HG02763 (cell line): ENCODE measurements at regions not wholly inside any gene's neighbourhood (a gene's known extent, or its start where the extent isn't known, plus 50 kb on each side); places are given as distances from the start of the nearest gene placed in this dataset.

Experiments used
- ATAC-seq: cut with Tn5 transposase; IDR thresholded peaks from one replicate; pipeline ENCODE4 v1.9.1; 2021; ENCODE audit warnings: mild to moderate bottlenecking, moderate library complexity; ENCODE audit not compliant: unreplicated experiment

- no peak for ATAC-seq
These were observed 1513.0 kb downstream of the TBC1D22A start for GRCh38 chr22:48275412-48275811.

- no peak for ATAC-seq
These were observed 1508.3 kb downstream of the TBC1D22A start for GRCh38 chr22:48270731-48271130.

- no peak for ATAC-seq
These were observed 1506.5 kb downstream of the TBC1D22A start for GRCh38 chr22:48268771-48269552.

DNA sequence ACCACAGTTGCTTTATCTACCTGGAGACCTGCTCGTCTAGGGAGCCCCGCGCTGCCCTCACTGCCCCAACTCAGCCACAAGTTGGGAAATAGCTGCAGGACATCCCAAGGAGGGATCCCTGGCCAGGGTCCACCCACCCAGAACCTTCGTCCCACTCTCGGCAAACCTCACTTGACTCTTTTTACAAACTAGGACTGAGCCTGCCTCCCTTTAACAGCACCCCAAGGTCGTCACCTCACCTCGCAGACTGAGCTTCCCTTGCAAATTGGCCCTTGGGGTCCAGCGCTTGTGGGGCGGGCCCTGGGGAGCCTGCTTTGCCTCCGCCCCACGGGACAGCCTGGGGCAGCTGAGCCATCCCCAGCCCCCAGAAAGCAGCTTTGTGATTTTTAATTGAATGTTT lies 1505.8 kb downstream of the TBC1D22A start:
- no peak for ATAC-seq

DNA sequence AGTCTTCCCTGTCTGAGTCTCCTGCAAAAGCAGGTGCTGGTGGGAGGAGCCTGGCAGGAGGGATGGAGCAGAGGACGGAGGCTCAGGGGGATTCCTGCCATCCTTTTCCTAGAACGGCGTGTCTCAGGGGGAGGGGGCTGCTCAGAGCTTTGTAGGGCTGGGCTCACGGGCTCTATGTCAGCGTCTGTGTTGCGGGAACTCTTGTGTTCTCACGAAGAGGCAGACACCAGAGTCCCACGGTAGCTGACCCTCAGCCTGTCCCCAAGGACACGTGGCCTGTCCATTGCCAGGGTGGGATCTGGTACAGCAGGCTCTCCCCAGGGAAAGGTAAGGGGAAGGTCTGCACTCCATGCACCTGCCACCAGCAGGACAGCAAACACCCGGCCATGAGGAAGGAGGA lies 1505.2 kb downstream of the TBC1D22A start:
- no peak for ATAC-seq

DNA sequence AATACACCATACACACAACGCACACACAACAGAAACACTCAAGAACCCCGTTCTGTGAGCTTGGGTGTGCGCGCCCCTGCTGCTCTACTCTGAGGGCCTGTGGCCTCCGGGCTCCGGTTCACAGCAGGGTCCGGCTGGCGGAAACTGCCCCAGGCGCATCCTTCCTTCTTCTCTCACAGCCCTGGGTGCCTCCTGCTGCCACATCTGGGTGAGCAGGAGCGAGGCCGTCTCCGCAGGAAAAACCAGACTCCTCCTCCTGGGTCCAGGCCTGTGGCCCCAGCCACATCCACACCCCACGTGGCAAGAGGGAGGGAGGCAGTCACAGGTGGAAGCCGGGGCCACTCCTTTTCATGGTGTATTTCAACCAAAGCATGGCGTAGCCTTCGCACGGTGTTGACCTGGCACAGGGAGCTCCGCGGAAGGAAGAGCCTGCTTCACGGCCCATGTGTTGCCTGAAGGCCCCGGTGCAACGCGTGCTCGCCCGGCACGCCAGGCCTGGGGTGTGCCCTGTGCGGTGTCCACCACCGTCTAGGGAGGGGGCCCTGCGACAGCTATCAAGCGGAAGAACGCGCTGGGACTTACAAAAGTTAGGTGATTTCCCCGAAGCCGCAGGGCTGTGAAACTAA lies 1502.7 kb downstream of the TBC1D22A start:
- ATAC-seq: no peak

DNA sequence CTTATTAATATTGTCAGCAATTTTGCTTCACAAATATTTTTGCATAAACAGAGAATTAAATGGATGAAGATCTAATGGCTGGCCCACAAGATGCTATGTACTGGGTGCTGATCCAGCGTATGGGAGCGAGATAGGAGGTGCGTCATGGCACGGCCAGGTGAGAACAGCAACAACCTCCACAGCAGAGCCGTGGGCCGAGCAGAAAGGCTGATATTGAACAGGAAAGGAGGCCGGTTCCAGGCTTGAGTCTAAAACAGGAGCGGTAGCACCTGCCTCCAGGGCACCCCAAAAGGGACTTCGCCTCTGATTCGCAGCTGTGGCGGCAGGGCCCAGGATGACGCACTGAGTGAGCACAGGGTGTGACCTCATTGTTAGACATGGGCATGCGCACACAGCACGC lies 1502.1 kb downstream of the TBC1D22A start:
- no peak for ATAC-seq

GRCh38 chr22:48263791-48264351 lies 1501.4 kb downstream of the TBC1D22A start:
- ATAC-seq: no peak

DNA sequence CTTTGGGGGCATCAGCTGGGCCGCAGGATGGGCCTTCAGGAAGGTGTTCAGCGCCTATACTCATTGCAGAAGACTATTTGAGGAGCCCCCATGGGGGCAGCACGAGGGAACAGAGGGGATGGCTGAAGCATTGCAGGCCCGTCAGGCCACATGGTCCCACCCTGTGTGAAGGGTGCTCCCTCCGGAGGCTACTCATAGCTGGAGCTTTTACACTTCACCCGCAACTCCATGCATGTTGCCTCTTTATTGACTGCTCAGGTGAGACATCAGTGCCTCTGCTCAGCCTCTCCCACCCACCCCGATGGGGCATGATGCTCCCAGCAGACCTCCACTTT lies 1500.9 kb downstream of the TBC1D22A start:
- no peak for ATAC-seq

- ATAC-seq: no peak
These were observed 1500.4 kb downstream of the TBC1D22A start for GRCh38 chr22:48262596-48263430.

DNA sequence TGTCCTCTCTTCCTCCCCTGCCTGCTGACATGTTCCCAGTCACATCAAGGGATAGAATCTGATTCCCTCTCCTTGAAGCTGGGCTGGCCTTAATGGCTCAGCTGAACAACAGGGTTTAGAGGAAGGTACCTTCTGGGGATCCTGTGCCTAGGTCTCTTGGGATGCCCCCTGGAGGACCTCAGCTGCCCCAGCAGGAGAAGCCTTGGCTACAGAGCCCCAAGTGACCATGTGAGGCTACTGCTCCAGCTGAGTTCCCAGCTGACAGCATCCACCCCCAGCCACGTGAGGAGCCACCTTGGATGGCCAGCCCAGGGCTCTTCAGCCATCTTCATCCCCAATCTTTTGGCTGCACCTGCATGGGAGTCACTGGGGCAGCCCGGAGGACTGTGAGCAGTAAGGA lies 1499.3 kb downstream of the TBC1D22A start:
- ATAC-seq: no peak

GRCh38 chr22:48261048-48261621 lies 1498.7 kb downstream of the TBC1D22A start:
- no peak for ATAC-seq

GRCh38 chr22:48259991-48260670 lies 1497.7 kb downstream of the TBC1D22A start:
- no peak for ATAC-seq

DNA sequence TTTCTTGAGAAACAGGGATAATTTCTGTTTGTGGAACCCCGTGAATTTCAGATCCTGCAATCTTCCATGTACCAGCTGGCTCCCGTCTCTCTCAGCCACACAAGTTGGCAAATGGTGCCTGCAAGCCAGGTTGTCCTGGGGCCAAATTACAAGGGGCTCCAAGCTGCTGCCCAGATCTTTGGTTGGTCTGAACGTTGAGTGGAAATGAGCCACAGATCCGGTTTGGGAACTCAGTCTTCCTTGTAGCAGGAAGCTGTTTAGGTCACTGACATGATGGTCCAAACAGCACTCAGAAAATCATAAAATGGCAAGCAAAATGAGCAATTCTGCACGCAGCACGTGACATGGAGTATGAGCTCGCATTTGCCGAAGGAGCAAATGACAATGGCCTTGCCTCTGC lies 1496.4 kb downstream of the TBC1D22A start:
- ATAC-seq: no peak

GRCh38 chr22:48258064-48258701 lies 1495.7 kb downstream of the TBC1D22A start:
- no peak for ATAC-seq

DNA sequence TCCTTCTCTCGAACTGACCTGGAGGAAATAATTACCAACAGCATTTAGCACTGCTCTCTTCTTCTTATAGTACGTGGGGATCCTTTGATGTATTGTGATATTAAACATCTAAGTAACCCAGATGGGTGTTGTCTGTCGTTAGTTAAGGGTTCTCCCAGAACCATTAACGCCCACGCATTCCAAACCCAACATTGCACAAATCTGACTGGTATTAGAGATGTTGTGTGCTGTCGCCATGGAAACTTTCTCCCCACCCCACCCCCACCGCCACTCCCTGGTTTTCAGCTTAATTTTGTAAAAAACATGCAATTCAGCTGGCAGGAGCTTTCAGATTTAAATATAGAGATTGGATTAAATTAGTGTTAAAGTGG lies 1495.2 kb downstream of the TBC1D22A start:
- ATAC-seq: no peak

- ATAC-seq: no peak
These were observed 1494.6 kb downstream of the TBC1D22A start for GRCh38 chr22:48256776-48257684.

- no peak for ATAC-seq
These were observed 1493.7 kb downstream of the TBC1D22A start for GRCh38 chr22:48256041-48256739.
